ENCODE measurements at regions not wholly inside any gene's neighbourhood (a gene's known extent, or its start where the extent isn't known, plus 50 kb on each side); places are given as distances from the start of the nearest gene placed in this dataset.

DNA sequence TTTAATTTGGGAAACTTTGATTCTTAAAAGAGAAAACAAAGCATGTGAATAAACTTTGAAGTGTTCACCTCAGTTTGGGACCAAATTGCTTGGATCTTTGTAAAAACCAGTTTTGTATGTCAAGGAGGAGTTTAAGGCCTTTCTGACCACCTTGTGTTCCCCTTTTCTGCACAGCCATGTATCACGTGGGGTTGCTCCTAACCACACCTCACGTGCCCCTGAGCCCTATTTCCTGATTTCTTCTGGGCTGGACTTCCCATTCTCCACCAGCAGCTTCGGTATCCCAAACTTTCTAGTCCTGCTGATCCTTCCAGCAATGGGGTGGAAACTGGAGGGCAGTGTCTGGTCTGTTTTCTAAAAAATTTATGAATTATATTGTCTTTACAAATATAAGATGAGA is 76.4 kb upstream of the STT3B start:
- DNase-seq = no peak

DNA sequence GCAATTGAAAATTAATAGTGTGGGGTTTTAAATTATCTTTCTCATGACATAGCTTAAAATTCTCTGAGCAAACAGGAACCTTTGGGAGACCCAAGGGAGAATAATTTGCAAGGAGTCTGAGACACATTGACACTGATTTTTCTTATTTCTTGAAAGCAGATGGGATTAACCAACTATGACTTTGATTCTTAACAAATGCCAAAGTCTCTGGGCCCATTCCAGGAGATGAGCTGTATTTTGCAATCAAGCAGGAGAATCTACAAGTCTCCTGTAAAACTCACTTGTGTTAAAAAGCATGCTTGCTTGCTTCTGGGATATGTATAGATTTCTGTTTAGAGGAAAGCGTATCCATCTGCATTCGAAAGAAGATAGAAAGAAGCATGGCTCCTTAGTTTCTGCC is 71.3 kb upstream of the STT3B start:
- no peak for DNase-seq

DNA sequence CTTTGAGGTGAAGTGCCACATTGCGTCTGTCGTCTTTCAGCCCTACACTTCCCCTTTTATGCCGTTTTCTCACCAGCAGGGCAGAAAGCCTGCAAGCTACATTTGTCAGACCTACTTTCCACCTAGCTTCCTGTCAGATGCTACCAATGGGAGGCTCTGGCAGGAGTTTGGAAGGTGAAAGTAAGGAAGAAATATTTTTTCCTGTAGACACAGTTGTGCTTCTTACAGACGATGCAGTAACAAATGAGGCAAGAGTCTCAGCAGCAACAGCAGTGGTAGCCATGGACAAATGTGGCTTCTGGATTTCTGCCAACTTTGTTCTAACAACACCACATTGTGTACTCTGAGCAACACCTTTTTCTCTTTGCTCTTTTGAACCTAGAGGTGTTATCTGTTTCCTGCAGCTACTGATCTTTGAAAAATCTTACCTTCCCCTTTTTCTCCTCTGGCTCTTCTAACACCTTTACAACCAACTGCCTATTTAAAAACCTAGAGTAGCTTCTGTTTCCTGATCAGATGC is 70.6 kb upstream of the STT3B start:
- no peak for DNase-seq

DNA sequence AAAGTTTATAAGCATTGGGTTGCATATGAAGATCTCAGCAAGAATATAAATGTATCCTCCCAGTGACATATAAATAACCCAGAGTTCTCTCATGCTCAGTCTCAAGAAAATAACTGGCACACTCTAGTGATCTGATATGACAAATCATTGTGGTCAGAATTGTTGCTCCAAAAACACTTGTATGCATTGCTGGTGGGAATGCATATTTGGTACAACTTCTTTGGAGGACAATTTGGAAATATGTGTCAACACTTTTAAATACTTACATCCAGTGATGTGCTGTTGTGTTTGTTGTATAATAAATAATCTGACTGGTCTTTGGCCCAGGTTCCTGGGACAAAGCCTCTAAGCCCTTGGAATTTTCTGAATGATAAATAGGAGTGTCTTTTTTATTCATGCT is 66.7 kb upstream of the STT3B start:
- DNase-seq = no peak

DNA sequence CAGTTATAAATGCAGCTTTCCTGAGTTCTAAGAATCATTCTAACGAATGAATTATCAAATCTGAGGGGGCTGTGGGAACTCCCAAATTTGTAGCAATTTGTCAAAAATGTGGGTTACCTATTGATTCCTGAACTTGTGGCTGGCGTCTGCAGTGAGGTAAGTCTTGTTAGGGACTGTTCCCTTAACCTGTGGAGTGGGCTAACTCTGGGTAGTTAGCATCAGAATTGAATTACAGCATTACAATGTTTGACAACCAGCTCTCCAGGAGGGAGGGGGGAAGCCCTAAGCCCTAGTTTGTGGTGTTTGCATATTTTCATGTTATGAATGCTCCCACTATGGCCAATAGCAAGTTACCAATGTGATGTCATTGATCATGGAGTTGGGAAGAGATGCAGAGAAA is 65.9 kb upstream of the STT3B start:
- no peak for DNase-seq

DNA sequence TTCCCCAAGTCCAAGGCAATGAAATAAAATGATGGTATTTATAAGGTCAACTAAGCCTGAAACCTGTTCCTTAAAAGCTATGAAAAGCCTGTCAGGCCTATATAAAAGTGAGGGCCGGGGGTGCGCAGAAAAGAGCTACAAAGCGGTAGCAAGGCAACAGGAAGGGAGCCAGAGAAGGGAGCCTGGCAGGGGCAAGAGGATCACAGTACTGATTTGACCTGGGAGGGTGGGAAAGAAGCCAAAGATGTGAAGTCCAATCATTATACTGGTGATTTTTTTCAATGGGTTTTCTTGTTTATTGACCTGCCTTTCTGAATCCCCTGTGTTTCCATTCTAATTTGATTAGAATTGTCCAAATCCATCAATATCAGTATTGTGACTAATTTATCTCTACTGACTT is 64.3 kb upstream of the STT3B start:
- no peak for DNase-seq

DNA sequence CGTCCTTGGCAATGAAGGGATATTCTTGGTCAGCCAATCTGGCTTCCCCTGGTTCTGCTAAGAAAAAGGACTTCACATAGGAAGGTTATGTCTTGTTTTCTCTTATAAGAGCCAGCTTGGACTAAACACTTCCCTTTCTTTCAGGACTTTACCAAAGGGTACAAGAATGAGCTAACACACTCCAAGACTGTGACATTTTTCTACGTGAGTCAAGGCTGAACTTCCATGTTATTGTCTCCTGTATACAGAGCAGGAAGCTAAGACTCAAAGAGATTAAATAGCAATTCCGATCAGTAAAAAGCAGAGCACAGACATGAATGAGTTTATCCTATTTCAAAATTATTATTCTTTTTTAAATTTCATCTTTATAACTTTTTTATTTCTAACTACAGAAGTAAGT is 63.3 kb upstream of the STT3B start:
- DNase-seq = no peak

DNA sequence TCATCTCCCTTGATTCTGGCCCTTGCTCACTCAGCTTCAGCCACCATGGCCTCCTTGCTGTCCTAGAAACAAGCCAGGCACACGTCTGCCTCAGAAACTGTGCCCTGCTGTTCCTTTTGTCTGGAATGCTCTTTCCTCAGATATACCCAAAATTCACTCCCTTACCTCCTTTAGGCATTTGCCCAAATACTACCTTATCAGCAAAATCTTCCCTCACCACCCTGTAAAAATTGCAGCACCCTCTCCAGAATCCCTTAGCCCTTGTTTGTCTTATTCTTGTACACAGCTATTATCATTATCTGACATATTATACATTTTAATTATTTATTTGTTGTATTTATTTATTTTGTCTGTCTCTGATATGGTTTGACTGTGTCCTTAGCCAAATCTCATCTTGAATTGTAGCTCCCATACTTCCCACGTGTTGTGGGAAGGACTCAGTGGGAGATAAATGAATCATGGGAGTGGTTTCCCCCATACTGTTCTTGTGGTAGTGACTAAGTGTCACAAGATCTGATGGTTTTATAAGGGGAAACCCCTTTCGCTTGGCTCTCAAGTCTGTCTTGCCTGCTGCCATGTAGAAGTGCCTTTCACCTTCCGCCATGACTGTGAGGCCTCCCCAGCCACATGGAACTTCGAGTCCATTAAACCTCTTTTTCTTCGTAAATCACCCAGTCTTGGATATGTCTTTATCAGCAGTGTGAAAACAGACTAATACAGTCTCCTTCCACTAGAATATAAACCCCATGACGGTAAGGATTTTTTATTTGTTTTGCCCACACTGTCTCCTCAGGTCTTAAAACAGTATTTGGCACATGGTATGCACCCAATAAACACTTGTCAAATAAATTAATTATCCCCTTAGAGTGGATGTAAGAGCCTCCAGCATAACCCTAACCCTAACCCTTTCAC is 60.0 kb upstream of the STT3B start:
- no peak for DNase-seq

DNA sequence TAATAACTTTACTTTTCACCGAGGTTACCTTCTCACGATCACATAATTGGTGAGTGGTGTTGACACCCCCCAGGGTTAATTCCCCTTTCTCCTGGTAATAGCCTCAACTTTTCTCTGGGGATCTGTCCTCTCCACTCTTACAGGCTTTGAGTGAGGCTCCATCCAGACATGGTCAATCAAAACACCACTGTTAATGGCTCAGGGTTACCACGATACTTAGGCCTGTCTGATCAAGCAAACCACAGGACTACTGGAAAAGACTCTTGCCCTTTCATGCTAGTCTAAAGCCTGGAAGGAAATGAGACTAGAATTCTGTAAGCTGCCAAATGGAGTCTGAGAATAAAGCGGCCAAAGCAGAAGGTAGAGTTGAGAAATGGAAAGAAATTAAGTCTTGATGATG is 56.5 kb upstream of the STT3B start:
- DNase-seq = no peak

DNA sequence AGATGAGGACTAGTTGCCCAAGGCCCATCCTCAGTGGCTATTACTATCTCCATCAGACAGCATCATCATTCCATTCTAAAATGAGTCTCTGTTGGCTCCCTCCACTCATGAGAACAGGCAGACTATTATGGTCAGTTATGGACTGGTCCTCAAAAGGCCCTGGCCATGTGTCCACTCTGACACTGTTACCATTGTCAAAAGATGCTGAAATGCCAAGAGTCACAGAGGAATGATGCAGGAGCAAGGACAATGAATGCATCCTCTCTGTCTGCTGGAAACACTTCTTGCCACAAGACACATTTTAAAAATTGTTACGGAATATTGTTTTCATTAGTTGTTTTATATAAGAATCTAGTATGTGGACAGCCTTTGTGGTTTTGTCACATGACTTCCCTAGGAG is 53.3 kb upstream of the STT3B start:
- DNase-seq = no peak

DNA sequence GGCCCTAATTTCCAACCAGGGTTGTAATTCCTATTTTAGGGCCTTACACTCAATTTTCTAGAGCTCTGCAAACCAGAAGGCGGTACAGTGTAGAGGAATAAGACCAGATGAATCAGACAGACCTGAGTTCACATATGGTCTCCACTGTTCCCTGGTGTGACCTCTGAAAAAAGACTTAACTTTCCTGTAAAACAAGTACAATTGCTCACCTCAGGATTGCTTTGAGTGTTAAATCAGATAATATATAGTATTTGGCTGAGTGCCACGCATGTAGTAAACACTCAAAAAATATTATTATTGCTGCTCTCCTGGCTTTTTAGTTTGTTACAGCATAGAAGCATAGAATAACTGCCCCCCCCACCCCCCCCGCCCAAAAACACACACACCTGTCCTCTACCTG is 51.0 kb upstream of the STT3B start:
- no peak for DNase-seq

DNA sequence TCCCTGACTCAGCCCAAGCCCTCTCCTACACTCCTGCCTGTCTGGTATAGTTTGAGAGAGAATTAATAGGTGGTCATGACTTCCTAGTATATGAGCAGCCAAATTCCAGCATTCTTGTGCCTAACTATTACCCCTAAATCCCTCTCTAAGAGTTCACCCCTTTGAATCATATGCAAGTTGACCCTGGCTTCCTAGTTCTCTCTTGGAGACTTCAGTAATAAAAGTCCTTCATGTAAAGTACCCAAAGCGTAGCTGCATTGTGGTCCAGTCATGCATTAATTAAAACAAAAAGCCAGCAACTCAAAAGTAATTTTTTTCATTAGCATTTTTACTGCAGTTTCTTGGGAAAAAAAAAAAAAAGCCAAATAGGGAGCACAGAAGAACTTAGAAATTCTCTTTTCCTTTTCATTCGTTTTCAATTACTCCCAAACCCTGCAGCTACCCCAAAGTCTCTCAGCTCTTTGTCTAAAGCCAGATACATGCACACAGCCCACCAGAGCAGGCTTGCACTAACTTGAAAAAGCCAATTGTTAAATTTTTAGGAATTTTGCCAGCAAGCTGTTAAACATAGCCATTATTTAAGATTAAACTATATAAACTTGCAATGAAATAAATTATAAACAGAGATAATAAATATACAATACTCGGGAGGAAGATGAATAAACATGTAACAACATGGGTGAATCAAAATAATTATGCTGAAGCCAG is 50.1 kb upstream of the STT3B start:
- peak; percentile 37 for DNase-seq
